Left lung (tissue), 4 donors: ENCODE measurements at regions not wholly inside any gene's neighbourhood (a gene's known extent, or its start where the extent isn't known, plus 50 kb on each side); places are given as distances from the start of the nearest gene placed in this dataset.
A peak's percentile ranks its signal among the peaks of the same experiment; 100 is the strongest.

ENCODE experiments used
- ATAC-seq: fragments of 200-7000 bp; cut with Tn5 transposase; one replicate; pipeline ENCODE4 v1.9.1; 2020; ENCODE audit warnings: moderate library complexity
- DNase-seq, 4 donors: peaks; one replicate each; pipeline ENCODE4 v3.0.0-alpha.2; 2013 to 2020
- H3K27ac ChIP-seq, 2 donors: fragments of 200-600 bp; sonication (generic) in 1 of 2; one replicate each; pipeline versions ENCODE4 v1.5.0 to v1.8.0; 2020 to 2021
- H3K27me3 ChIP-seq, 2 donors: fragments of 200-600 bp; sonication (generic) in 1 of 2; one replicate each; pipeline versions ENCODE4 v1.5.0 to v1.8.0; 2020 to 2021
- H3K36me3 ChIP-seq, 2 donors: fragments of 200-600 bp; sonication (generic) in 1 of 2; one replicate each; pipeline versions ENCODE4 v1.5.0 to v1.8.0; 2020 to 2021
- H3K4me1 ChIP-seq, 2 donors: fragments of 200-600 bp; one replicate each; pipeline ENCODE4 v1.8.0; 2021
- H3K4me3 ChIP-seq, 2 donors: fragments of 200-600 bp; sonication (generic) in 1 of 2; one replicate each; pipeline versions ENCODE4 v1.5.0 to v1.8.0; 2020 to 2021; ENCODE audit warnings: mild to moderate bottlenecking in 1 of 2
- H3K9me3 ChIP-seq, 2 donors: fragments of 200-600 bp; sonication (generic) in 1 of 2; one replicate each; pipeline versions ENCODE4 v1.5.0 to v1.8.0; 2020 to 2021
- CTCF ChIP-seq, 2 donors: fragments of 200-600 bp; sonication (generic) in 1 of 2; IDR thresholded peaks; one replicate each; pipeline versions ENCODE4 v1.5.0 to v1.8.0; 2021; ENCODE audit warnings: antibody characterized with exemption in 2 of 2
- intact Hi-C, 2 donors: fragments of 100-400 bp; cut with DNase I; formaldehyde crosslinking; loops; one replicate each; pipeline versions ENCODE4 v1.11.2 to v1.14.2; 2022
- donor health status: DM: no; HTN: yes; CAD: no.
- donor health status: DM: no; HTN: no; CAD: no.

GRCh38 chrX:87808576-87809243 lies 291.1 kb downstream of the KLHL4 start:
- ATAC-seq (no peak), DNase-seq (peak in 1 of 4 donors; percentile 13)
- Histone ChIP-seq H3K36me3 (no peaks in the 10 kb centered on the region), H3K4me1 (no peaks in the 10 kb centered on the region), H3K9me3 (no peaks in the 10 kb centered on the region), H3K27ac (no peak overlapping the region), H3K27me3 (no peaks in the 10 kb centered on the region), H3K4me3 (no peak overlapping the region)
- intact Hi-C loops: no loop called here
- no peak for TF ChIP-seq CTCF (IDR thresholded peaks at IDR 0.05)

DNA sequence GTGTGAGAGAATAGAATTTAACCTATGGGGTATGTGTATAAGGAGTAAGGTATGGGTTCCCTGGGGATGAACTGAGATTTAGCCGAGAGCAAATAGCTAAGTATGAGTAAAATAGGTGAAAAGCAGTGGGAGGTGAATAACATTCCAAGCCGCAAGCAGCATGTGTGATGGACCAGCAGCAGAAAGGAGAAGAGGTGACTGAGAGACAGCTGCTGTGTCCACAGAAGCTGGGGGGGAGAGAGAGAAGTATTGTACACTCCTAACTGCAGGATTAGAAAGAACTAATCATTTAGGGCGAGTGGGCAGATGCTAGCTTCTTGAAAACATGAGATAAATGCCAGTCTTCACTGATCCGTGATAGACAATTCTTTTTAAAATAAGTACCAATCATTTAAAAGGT lies 296.0 kb downstream of the KLHL4 start:
- DNase-seq (no peak), ATAC-seq (no peak)
- H3K9me3 ChIP-seq: no peaks in the 10 kb centered on the region
- intact Hi-C loops: no loop called here
- no peak overlapping the region for H3K4me3 ChIP-seq
- no peaks in the 10 kb centered on the region for H3K36me3 ChIP-seq
- no peaks in the 10 kb centered on the region for H3K4me1 ChIP-seq
- TF ChIP-seq CTCF (IDR thresholded peaks at IDR 0.05): no peak
- H3K27me3 ChIP-seq: no peaks in the 10 kb centered on the region
- no peak overlapping the region for H3K27ac ChIP-seq

DNA sequence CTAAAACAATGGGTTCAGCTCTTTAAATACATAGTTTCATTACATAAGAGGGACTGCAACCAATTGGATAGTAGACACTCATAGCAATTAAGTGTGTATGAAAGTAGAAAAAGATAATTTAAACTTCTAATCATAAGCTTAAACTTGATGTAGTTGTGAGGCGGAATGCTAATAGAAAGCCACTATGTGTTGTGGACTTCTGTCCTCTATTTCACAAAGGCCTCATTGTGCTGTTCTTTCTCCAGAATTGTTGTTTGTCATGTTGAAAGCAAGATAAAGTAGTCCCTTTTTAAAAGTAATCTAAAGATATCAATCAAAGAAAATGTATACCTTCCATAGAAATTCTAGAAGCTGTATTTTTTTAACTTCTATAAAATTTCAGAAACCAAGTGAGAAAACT lies 329.4 kb downstream of the KLHL4 start:
- H3K27me3 ChIP-seq: no peaks in the 10 kb centered on the region
- DNase-seq (no peak), ATAC-seq (no peak)
- H3K9me3 ChIP-seq: no peaks in the 10 kb centered on the region
- H3K27ac ChIP-seq: no peak overlapping the region
- H3K4me1 ChIP-seq: no peaks in the 10 kb centered on the region
- no peak for TF ChIP-seq CTCF (IDR thresholded peaks at IDR 0.05)
- no peak overlapping the region for H3K4me3 ChIP-seq
- no peaks in the 10 kb centered on the region for H3K36me3 ChIP-seq
- intact Hi-C loops: no loop called here

- H3K27ac ChIP-seq: no peak overlapping the region
- TF ChIP-seq CTCF (IDR thresholded peaks at IDR 0.05): no peak
- DNase-seq (peak in 2 of 4 donors; percentile 1 to 13), ATAC-seq (peak; percentile 40)
- H3K4me1 ChIP-seq: no peaks in the 10 kb centered on the region
- no peaks in the 10 kb centered on the region for H3K9me3 ChIP-seq
- H3K4me3 ChIP-seq: no peak overlapping the region
- H3K27me3 ChIP-seq: no peaks in the 10 kb centered on the region
- intact Hi-C loops: no loop called here
- no peaks in the 10 kb centered on the region for H3K36me3 ChIP-seq
Observed at GRCh38 chrX:87873347-87873941, 355.8 kb downstream of the KLHL4 start.

DNA sequence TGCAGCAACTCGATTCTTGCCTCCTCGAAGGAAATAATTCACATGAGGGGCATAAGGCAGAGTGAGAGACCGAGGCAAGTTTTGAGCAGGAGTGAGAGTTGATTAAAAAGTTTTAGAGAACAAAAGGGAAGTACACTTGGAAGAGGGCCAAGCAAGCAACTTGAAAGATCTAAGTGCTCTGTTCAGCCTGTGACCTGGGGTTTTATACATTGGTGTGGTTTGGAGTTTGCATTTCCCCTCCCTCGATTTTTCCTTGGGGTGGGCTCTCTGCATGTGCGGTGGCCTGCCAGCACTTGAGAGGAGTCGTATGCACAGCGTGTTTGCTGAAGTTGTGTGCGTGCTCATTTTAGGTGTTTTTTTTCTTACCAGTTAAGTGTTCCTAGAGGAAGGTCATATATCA lies 356.4 kb downstream of the KLHL4 start:
- no peak for TF ChIP-seq CTCF (IDR thresholded peaks at IDR 0.05)
- H3K4me1 ChIP-seq: no peaks in the 10 kb centered on the region
- intact Hi-C loops: no loop called here
- H3K36me3 ChIP-seq: no peaks in the 10 kb centered on the region
- peak; percentile 31 for ATAC-seq
- no peak overlapping the region for H3K4me3 ChIP-seq
- no peak overlapping the region for H3K27ac ChIP-seq
- no peaks in the 10 kb centered on the region for H3K27me3 ChIP-seq
- DNase-seq: peak in 2 of 4 donors; percentile 8 to 44
- H3K9me3 ChIP-seq: no peaks in the 10 kb centered on the region
